ENCODE measurements at regions not wholly inside any gene's neighbourhood (a gene's known extent, or its start where the extent isn't known, plus 50 kb on each side); places are given as distances from the start of the nearest gene placed in this dataset.

- Mint-ChIP-seq H3K4me3 (no peak overlapping the region), H3K27me3 (ENCODE audit: low read depth in 3 of 3) (peaks cover 0 to 4% (median 2%) of the 10 kb centered on the region in 3 donors), H3K27ac (no peak overlapping the region), H3K9me3 (no peaks in the 10 kb centered on the region), H3K4me1 (no peaks in the 10 kb centered on the region), H3K36me3 (no peaks in the 10 kb centered on the region)
- no peak for DNase-seq
Measured at GRCh38 chr15:77727635-77728304, 95.1 kb upstream of the LINGO1 start.

- H3K4me3 Mint-ChIP-seq, result no peak overlapping the region
- H3K27me3 Mint-ChIP-seq (ENCODE audit: low read depth in 3 of 3), result peaks cover 2 to 5% (median 3%) of the 10 kb centered on the region in 3 donors
- H3K9me3 Mint-ChIP-seq, result peaks cover 0 to 2% (median 0%) of the 10 kb centered on the region in 6 donors
- H3K27ac Mint-ChIP-seq, result no peak overlapping the region
- DNase-seq, result no peak
- H3K4me1 Mint-ChIP-seq, result no peaks in the 10 kb centered on the region
- no peaks in the 10 kb centered on the region for H3K36me3 Mint-ChIP-seq
Measured at GRCh38 chr15:77724715-77725114, 92.0 kb upstream of the LINGO1 start.

- H3K27me3 Mint-ChIP-seq (ENCODE audit: low read depth in 3 of 3), result peaks cover 2 to 5% (median 3%) of the 10 kb centered on the region in 3 donors
- no peaks in the 10 kb centered on the region for H3K4me1 Mint-ChIP-seq
- DNase-seq, result no peak
- H3K27ac Mint-ChIP-seq, result no peak overlapping the region
- no peaks in the 10 kb centered on the region for H3K36me3 Mint-ChIP-seq
- H3K4me3 Mint-ChIP-seq, result no peak overlapping the region
- peaks cover 0 to 2% (median 0%) of the 10 kb centered on the region in 6 donors for H3K9me3 Mint-ChIP-seq
Measured at GRCh38 chr15:77723756-77724155, 91.0 kb upstream of the LINGO1 start.

GRCh38 chr15:77722759-77723460 is 90.2 kb upstream of the LINGO1 start:
- Mint-ChIP-seq H3K4me1 (no peaks in the 10 kb centered on the region), H3K36me3 (no peaks in the 10 kb centered on the region), H3K4me3 (no peak overlapping the region), H3K27ac (no peak overlapping the region), H3K27me3 (ENCODE audit: low read depth in 3 of 3) (peaks cover 3 to 6% (median 3%) of the 10 kb centered on the region in 3 donors), H3K9me3 (peaks cover 0 to 2% (median 0%) of the 10 kb centered on the region in 6 donors)
- no peak for DNase-seq

GRCh38 chr15:77721963-77722362 is 89.3 kb upstream of the LINGO1 start:
- no peaks in the 10 kb centered on the region for H3K4me1 Mint-ChIP-seq
- H3K36me3 Mint-ChIP-seq, result no peaks in the 10 kb centered on the region
- no peak overlapping the region for H3K27ac Mint-ChIP-seq
- no peak for DNase-seq
- peaks cover 0 to 2% (median 0%) of the 10 kb centered on the region in 6 donors for H3K9me3 Mint-ChIP-seq
- H3K4me3 Mint-ChIP-seq, result no peak overlapping the region
- H3K27me3 Mint-ChIP-seq (ENCODE audit: low read depth in 3 of 3), result peaks cover 3 to 8% (median 4%) of the 10 kb centered on the region in 3 donors

- Mint-ChIP-seq H3K9me3 (peaks cover 0 to 2% (median 0%) of the 10 kb centered on the region in 6 donors), H3K4me1 (no peaks in the 10 kb centered on the region), H3K27ac (no peak overlapping the region), H3K27me3 (ENCODE audit: low read depth in 3 of 3) (peaks cover 2 to 15% (median 3%) of the 10 kb centered on the region in 3 donors), H3K4me3 (no peak overlapping the region), H3K36me3 (no peaks in the 10 kb centered on the region)
- DNase-seq, result no peak
Measured at GRCh38 chr15:77720655-77721054, 87.9 kb upstream of the LINGO1 start.

GRCh38 chr15:77720173-77720572 is 87.5 kb upstream of the LINGO1 start:
- Mint-ChIP-seq H3K27me3 (ENCODE audit: low read depth in 3 of 3) (peaks cover 2 to 16% (median 3%) of the 10 kb centered on the region in 3 donors), H3K4me1 (no peaks in the 10 kb centered on the region), H3K9me3 (peaks cover 0 to 2% (median 0%) of the 10 kb centered on the region in 6 donors), H3K36me3 (no peaks in the 10 kb centered on the region), H3K4me3 (no peak overlapping the region), H3K27ac (no peak overlapping the region)
- no peak for DNase-seq

GRCh38 chr15:77719450-77719849 is 86.7 kb upstream of the LINGO1 start:
- DNase-seq, result no peak
- Mint-ChIP-seq H3K27me3 (ENCODE audit: low read depth in 3 of 3) (peaks cover 0 to 16% (median 2%) of the 10 kb centered on the region in 3 donors), H3K27ac (no peak overlapping the region), H3K36me3 (no peaks in the 10 kb centered on the region), H3K9me3 (peaks cover 0 to 2% (median 0%) of the 10 kb centered on the region in 6 donors), H3K4me3 (no peak overlapping the region), H3K4me1 (no peaks in the 10 kb centered on the region)

GRCh38 chr15:77717333-77717990 is 84.8 kb upstream of the LINGO1 start:
- no peak for DNase-seq
- no peaks in the 10 kb centered on the region for H3K36me3 Mint-ChIP-seq
- peaks cover 0 to 2% (median 0%) of the 10 kb centered on the region in 6 donors for H3K9me3 Mint-ChIP-seq
- no peaks in the 10 kb centered on the region for H3K4me1 Mint-ChIP-seq
- peaks cover 0 to 16% (median 4%) of the 10 kb centered on the region in 3 donors for H3K27me3 Mint-ChIP-seq (ENCODE audit: low read depth in 3 of 3)
- no peak overlapping the region for H3K27ac Mint-ChIP-seq
- H3K4me3 Mint-ChIP-seq, result no peak overlapping the region

- DNase-seq, result no peak
- no peaks in the 10 kb centered on the region for H3K36me3 Mint-ChIP-seq
- H3K9me3 Mint-ChIP-seq, result peaks cover 0 to 2% (median 0%) of the 10 kb centered on the region in 6 donors
- no peak overlapping the region for H3K27ac Mint-ChIP-seq
- peaks cover 2 to 14% (median 4%) of the 10 kb centered on the region in 3 donors for H3K27me3 Mint-ChIP-seq (ENCODE audit: low read depth in 3 of 3)
- no peaks in the 10 kb centered on the region for H3K4me1 Mint-ChIP-seq
- no peak overlapping the region for H3K4me3 Mint-ChIP-seq
Measured at GRCh38 chr15:77716632-77717332, 84.1 kb upstream of the LINGO1 start.

- H3K9me3 Mint-ChIP-seq, result peaks cover 0 to 1% (median 0%) of the 10 kb centered on the region in 6 donors
- no peak overlapping the region for H3K27ac Mint-ChIP-seq
- H3K36me3 Mint-ChIP-seq, result no peaks in the 10 kb centered on the region
- DNase-seq, result no peak
- H3K4me3 Mint-ChIP-seq, result no peak overlapping the region
- no peaks in the 10 kb centered on the region for H3K4me1 Mint-ChIP-seq
- H3K27me3 Mint-ChIP-seq (ENCODE audit: low read depth in 3 of 3), result peaks cover 2 to 14% (median 4%) of the 10 kb centered on the region in 3 donors
Measured at GRCh38 chr15:77715860-77716259, 83.1 kb upstream of the LINGO1 start.

- Mint-ChIP-seq H3K36me3 (no peaks in the 10 kb centered on the region), H3K4me3 (no peak overlapping the region), H3K27ac (no peak overlapping the region), H3K9me3 (no peaks in the 10 kb centered on the region), H3K4me1 (no peaks in the 10 kb centered on the region), H3K27me3 (ENCODE audit: low read depth in 3 of 3) (peaks cover 2 to 14% (median 4%) of the 10 kb centered on the region in 3 donors)
- no peak for DNase-seq
Measured at GRCh38 chr15:77715051-77715450, 82.3 kb upstream of the LINGO1 start.

- no peaks in the 10 kb centered on the region for H3K4me1 Mint-ChIP-seq
- H3K9me3 Mint-ChIP-seq, result no peaks in the 10 kb centered on the region
- H3K4me3 Mint-ChIP-seq, result no peak overlapping the region
- no peaks in the 10 kb centered on the region for H3K36me3 Mint-ChIP-seq
- peaks cover 2 to 14% (median 4%) of the 10 kb centered on the region in 3 donors for H3K27me3 Mint-ChIP-seq (ENCODE audit: low read depth in 3 of 3)
- DNase-seq, result no peak
- no peak overlapping the region for H3K27ac Mint-ChIP-seq
Measured at GRCh38 chr15:77714555-77714954, 81.8 kb upstream of the LINGO1 start.
